ENCODE measurements at regions not wholly inside any gene's neighbourhood (a gene's known extent, or its start where the extent isn't known, plus 50 kb on each side); places are given as distances from the start of the nearest gene placed in this dataset.

- ChIA-PET POLR2A (no interaction called here), CTCF (interaction anchor here (1.4 kb wide), 1 partner anchor 19 kb away, joined by 4 read pairs; no protein-coding TSS in a partner anchor)
- H3K27ac Mint-ChIP-seq: no peak overlapping the region
- DNase-seq (ENCODE audit: low spot score): no peak
- no peak overlapping the region for H3K4me3 Mint-ChIP-seq
- no peaks in the 10 kb centered on the region for H3K27me3 Mint-ChIP-seq (ENCODE audit: low read depth)
- H3K36me3 Mint-ChIP-seq: peaks cover 12% of the 10 kb centered on the region
- TF ChIP-seq ETV6 (CRISPR knock-in tag; IDR thresholded peaks at IDR 0.05): no peak
- no peak for TF ChIP-seq HMGA2 (CRISPR knock-in tag; IDR thresholded peaks at IDR 0.05)
- no peak for TF ChIP-seq CDX4 (CRISPR knock-in tag; IDR thresholded peaks at IDR 0.05; ENCODE audit: borderline replicate concordance)
- TF ChIP-seq KAT7 (CRISPR knock-in tag; IDR thresholded peaks at IDR 0.05; ENCODE audit: borderline replicate concordance): no peak
- TF ChIP-seq RORB (CRISPR knock-in tag; IDR thresholded peaks at IDR 0.05): no peak
- TF ChIP-seq ZNF138 (CRISPR knock-in tag; conservative IDR thresholded peaks at IDR 0.05): no peak
- no peak for TF ChIP-seq RELA (CRISPR knock-in tag; IDR thresholded peaks at IDR 0.05; ENCODE audit: borderline replicate concordance)
- no peak for ATAC-seq
- peaks cover 3% of the 10 kb centered on the region for H3K4me1 Mint-ChIP-seq
- H3K9me3 Mint-ChIP-seq: peaks cover 14% of the 10 kb centered on the region
These were observed 135.6 kb downstream of the TM9SF2 start for GRCh38 chr13:99636728-99637353.

- Mint-ChIP-seq H3K9me3 (peaks cover 14% of the 10 kb centered on the region), H3K27me3 (ENCODE audit: low read depth) (no peaks in the 10 kb centered on the region), H3K4me3 (no peak overlapping the region), H3K36me3 (peaks cover 13% of the 10 kb centered on the region), H3K4me1 (peaks cover 3% of the 10 kb centered on the region), H3K27ac (no peak overlapping the region)
- POLR2A ChIA-PET: no interaction called here
- ATAC-seq (no peak), DNase-seq (ENCODE audit: low spot score) (no peak)
- TF ChIP-seq E2F1 (CRISPR knock-in tag; IDR thresholded peaks at IDR 0.05): no peak
- TF ChIP-seq RELA (CRISPR knock-in tag; IDR thresholded peaks at IDR 0.05; ENCODE audit: borderline replicate concordance): no peak
- TF ChIP-seq USF1 (CRISPR knock-in tag; IDR thresholded peaks at IDR 0.05): no peak
- TF ChIP-seq ZNF232 (CRISPR knock-in tag; IDR thresholded peaks at IDR 0.05): no peak
- no peak for TF ChIP-seq ZBTB43 (CRISPR knock-in tag; IDR thresholded peaks at IDR 0.05)
- no peak for TF ChIP-seq ZNF671 (CRISPR knock-in tag; IDR thresholded peaks at IDR 0.05)
- TF ChIP-seq ZNF512 (CRISPR knock-in tag; IDR thresholded peaks at IDR 0.05; ENCODE audit: borderline replicate concordance): no peak
- TF ChIP-seq NFE2L1 (CRISPR knock-in tag; IDR thresholded peaks at IDR 0.05): no peak
- no peak for TF ChIP-seq NR1H2 (CRISPR knock-in tag; IDR thresholded peaks at IDR 0.05)
- no peak for TF ChIP-seq ZNF317 (CRISPR knock-in tag; IDR thresholded peaks at IDR 0.05; ENCODE audit: borderline replicate concordance, low read depth)
- no peak for TF ChIP-seq ZNF281 (CRISPR knock-in tag; IDR thresholded peaks at IDR 0.05)
- TF ChIP-seq USF2 (CRISPR knock-in tag; IDR thresholded peaks at IDR 0.05): no peak
- CTCF ChIA-PET: interaction anchor here (1.4 kb wide), 1 partner anchor 20 kb away, joined by 4 read pairs; no protein-coding TSS in a partner anchor
These were observed 135.0 kb downstream of the TM9SF2 start for GRCh38 chr13:99636306-99636705.
